ENCODE measurements at regions not wholly inside any gene's neighbourhood (a gene's known extent, or its start where the extent isn't known, plus 50 kb on each side); places are given as distances from the start of the nearest gene placed in this dataset.
A peak's percentile ranks its signal among the peaks of the same experiment; 100 is the strongest.

DNA sequence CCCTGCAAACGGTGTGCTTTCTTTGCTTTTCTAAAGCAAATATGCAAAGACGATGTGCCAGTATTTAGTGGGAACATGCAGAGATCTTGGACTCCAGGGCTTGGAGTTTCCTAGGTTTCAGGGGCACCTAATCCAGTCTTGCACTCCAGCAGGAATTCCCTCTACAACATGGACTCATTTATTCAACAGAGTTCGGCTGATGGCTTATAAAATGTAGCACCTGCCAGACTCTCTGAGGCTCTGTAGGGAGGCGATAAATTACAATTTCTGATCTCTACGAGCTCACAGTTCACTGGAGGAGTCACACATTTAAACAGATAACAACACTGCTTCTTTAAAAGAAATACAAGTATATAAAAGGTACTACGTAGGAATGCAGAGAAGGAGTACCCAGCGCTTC is 143.7 kb downstream of the FGF9 start:
- TF ChIP-seq, protein P1, sequence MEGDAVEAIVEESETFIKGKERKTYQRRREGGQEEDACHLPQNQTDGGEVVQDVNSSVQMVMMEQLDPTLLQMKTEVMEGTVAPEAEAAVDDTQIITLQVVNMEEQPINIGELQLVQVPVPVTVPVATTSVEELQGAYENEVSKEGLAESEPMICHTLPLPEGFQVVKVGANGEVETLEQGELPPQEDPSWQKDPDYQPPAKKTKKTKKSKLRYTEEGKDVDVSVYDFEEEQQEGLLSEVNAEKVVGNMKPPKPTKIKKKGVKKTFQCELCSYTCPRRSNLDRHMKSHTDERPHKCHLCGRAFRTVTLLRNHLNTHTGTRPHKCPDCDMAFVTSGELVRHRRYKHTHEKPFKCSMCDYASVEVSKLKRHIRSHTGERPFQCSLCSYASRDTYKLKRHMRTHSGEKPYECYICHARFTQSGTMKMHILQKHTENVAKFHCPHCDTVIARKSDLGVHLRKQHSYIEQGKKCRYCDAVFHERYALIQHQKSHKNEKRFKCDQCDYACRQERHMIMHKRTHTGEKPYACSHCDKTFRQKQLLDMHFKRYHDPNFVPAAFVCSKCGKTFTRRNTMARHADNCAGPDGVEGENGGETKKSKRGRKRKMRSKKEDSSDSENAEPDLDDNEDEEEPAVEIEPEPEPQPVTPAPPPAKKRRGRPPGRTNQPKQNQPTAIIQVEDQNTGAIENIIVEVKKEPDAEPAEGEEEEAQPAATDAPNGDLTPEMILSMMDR (IDR thresholded peaks at IDR 0.05), result no peak
- no peak for DNase-seq
- Mint-ChIP-seq H3K9me3 (peaks cover 24% of the 10 kb centered on the region), H3K4me3 (no peak overlapping the region), H3K36me3 (ENCODE audit: low read depth) (peaks cover 5% of the 10 kb centered on the region), H3K27me3 (ENCODE audit: low read depth, poor library complexity) (peaks cover 3% of the 10 kb centered on the region), H3K4me1 (peaks cover 13% of the 10 kb centered on the region), H3K27ac (no peak overlapping the region)

DNA sequence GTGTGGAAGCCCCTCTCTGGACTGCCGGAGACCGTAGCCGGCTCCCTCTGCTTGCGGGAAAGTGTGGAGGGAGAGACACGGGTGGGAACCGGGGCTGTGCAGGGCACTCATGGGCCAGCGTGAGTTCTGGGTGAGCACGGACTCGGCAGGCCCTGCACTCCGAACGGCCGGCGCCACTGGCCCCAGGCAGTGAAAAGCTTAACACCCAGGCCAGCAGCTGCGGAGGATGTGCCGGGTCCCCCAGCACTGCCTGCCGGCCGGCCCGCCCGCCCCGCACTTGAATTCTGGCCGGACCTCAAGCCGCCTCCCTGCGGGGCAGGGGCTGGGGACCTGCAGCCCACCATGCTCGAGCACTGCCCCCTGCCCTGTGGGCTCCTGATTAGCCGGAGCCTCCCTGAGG is 147.0 kb downstream of the FGF9 start:
- Mint-ChIP-seq H3K9me3 (peaks cover 24% of the 10 kb centered on the region), H3K36me3 (ENCODE audit: low read depth) (peaks cover 5% of the 10 kb centered on the region), H3K4me3 (no peak overlapping the region), H3K4me1 (no peaks in the 10 kb centered on the region), H3K27ac (peak overlapping the region; percentile 61), H3K27me3 (ENCODE audit: low read depth, poor library complexity) (peaks cover 5% of the 10 kb centered on the region)
- no peak for DNase-seq
- TF ChIP-seq, protein P1 (IDR thresholded peaks at IDR 0.05), result no peak

DNA sequence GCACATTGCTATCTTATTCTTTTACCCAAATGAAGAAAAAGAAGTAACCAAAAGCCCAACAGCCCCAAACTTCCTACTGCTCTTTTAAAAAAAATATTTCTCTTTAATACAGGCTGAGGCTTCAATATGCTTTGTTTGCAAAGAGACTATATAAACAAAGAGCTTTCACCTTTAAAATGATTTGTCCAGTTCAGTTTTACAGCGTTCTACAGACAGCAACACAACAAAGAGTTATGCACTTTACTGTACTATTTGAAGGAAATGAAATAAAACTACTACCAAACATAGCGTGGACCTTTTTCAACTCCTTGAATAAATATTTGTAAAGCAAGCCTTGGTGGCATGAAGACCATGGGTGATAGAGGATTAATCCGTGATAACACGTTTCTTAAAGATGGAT is 151.2 kb downstream of the FGF9 start:
- Mint-ChIP-seq H3K4me3 (no peak overlapping the region), H3K36me3 (ENCODE audit: low read depth) (no peaks in the 10 kb centered on the region), H3K4me1 (no peaks in the 10 kb centered on the region), H3K27ac (no peak overlapping the region), H3K9me3 (peaks cover 15% of the 10 kb centered on the region), H3K27me3 (ENCODE audit: low read depth, poor library complexity) (peaks cover 5% of the 10 kb centered on the region)
- DNase-seq, result no peak
- TF ChIP-seq, protein P1 (IDR thresholded peaks at IDR 0.05), result no peak

DNA sequence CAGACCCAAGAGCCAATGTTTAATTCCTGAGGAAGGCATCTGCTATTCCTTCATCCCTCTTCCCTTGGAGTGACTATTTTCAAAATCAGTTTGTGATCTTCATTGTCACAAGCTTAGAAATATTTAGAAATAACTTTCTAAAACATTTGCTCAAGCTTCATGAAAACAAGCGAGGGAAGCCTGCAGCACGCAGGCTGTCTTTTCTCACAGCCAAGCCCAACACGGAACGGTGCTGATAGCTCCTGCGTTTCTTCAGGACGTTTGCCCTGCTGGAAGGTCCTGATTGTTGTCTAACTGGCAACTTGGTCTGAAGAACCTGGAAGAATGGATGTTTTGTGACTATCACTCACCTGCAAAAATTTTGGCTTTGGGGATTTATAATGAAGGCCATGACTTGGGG is 152.5 kb downstream of the FGF9 start:
- Mint-ChIP-seq H3K4me1 (no peaks in the 10 kb centered on the region), H3K36me3 (ENCODE audit: low read depth) (no peaks in the 10 kb centered on the region), H3K9me3 (peaks cover 7% of the 10 kb centered on the region), H3K27ac (no peak overlapping the region), H3K27me3 (ENCODE audit: low read depth, poor library complexity) (peaks cover 5% of the 10 kb centered on the region), H3K4me3 (no peak overlapping the region)
- no peak for DNase-seq
- TF ChIP-seq, protein P1 (IDR thresholded peaks at IDR 0.05), result no peak

DNA sequence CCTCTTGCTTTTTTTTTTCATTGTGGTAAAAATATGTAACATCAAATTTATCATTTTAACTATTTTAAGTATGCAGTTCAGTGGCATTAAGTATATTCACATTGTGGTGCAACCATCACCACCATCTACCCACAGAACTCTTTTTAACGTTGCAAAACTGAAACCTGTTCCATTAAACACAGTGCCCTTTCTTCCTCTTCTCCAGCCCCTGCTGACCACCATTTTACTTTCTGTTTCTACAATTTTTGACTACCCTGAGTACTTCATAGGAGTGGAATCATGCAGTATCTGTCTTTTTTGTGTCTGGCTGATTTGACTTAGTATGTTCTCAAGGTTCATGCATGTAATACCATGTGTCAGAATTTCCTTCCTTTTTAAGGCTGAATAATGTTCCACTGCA is 153.1 kb downstream of the FGF9 start:
- no peak overlapping the region for H3K27ac Mint-ChIP-seq
- peaks cover 5% of the 10 kb centered on the region for H3K27me3 Mint-ChIP-seq (ENCODE audit: low read depth, poor library complexity)
- H3K4me1 Mint-ChIP-seq, result no peaks in the 10 kb centered on the region
- no peak overlapping the region for H3K4me3 Mint-ChIP-seq
- DNase-seq, result no peak
- TF ChIP-seq, protein P1 (IDR thresholded peaks at IDR 0.05), result no peak
- peaks cover 2% of the 10 kb centered on the region for H3K9me3 Mint-ChIP-seq
- no peaks in the 10 kb centered on the region for H3K36me3 Mint-ChIP-seq (ENCODE audit: low read depth)

DNA sequence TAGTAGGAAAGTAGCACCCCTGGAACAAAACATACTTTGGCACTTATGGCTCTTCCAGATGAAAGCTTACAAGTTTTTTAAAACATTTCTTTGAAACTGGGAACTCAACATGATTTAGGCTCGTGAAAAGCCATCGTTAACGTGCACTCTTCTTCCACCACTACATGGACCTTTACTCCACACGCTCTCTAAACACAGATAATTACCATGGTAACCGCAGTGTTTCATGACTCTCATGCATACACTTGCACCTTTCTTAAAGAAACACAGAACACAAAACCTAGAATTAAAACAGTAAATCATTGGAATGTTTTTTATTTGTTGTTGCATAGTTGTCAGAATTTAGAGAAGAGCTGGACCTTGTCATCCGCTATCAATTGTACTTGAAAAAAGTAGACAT is 154.3 kb downstream of the FGF9 start:
- Mint-ChIP-seq H3K27me3 (ENCODE audit: low read depth, poor library complexity) (peaks cover 5% of the 10 kb centered on the region), H3K9me3 (no peaks in the 10 kb centered on the region), H3K27ac (peak overlapping the region; percentile 92), H3K36me3 (ENCODE audit: low read depth) (no peaks in the 10 kb centered on the region), H3K4me3 (no peak overlapping the region), H3K4me1 (no peaks in the 10 kb centered on the region)
- no peak for DNase-seq
- TF ChIP-seq, protein P1 (IDR thresholded peaks at IDR 0.05), result no peak
